Natural killer cell treated with Interleukin-12 subunit alpha and Interleukin-12 subunit beta and Interleukin-15 and Interleukin-18, amount 100 ng/mL, for 72 hours (primary cell): ENCODE measurements at regions not wholly inside any gene's neighbourhood (a gene's known extent, or its start where the extent isn't known, plus 50 kb on each side); places are given as distances from the start of the nearest gene placed in this dataset.

Experiments used
- ATAC-seq, 2 donors: fragments of 150-1000 bp; cut with Tn5 transposase in 1 of 2; sonication (Bioruptor Pico), chemical (Tn5 transposase) in 1 of 2; 2 replicates each; pipeline ENCODE4 v1.10.0; 2021
- DNase-seq: peaks from one replicate; pipeline ENCODE4 v3.0.0; 2022; ENCODE audit warnings: low spot score
- H3K27ac Mint-ChIP-seq, 2 donors: 1 replicate in 1 of 2; 2 replicates in 1 of 2; pipeline ENCODE4 v1.8.0; 2022; ENCODE audit warnings: mixed read lengths in 2 of 2, mild to moderate bottlenecking in 1 of 2, moderate library complexity in 1 of 2
- H3K27me3 Mint-ChIP-seq, 2 donors: 1 replicate in 1 of 2; 2 replicates in 1 of 2; pipeline ENCODE4 v1.8.0; 2022; ENCODE audit warnings: mixed read lengths in 2 of 2
- H3K36me3 Mint-ChIP-seq: one replicate; pipeline ENCODE4 v1.8.0; 2022; ENCODE audit warnings: mixed read lengths
- H3K4me1 Mint-ChIP-seq, 2 donors: 1 replicate in 1 of 2; 2 replicates in 1 of 2; pipeline ENCODE4 v1.8.0; 2022; ENCODE audit warnings: low read depth in 2 of 2, mixed read lengths in 2 of 2, mild to moderate bottlenecking in 1 of 2
- H3K4me3 Mint-ChIP-seq: one replicate; pipeline ENCODE4 v1.8.0; 2022; ENCODE audit warnings: mixed read lengths
- H3K9me3 Mint-ChIP-seq: 2 replicates; pipeline ENCODE4 v1.8.0; 2022; ENCODE audit warnings: mixed read lengths

- Mint-ChIP-seq H3K4me1 (peaks cover 51 to 55% of the 10 kb centered on the region in 2 donors), H3K27me3 (peaks cover 28 to 30% of the 10 kb centered on the region in 2 donors), H3K36me3 (peaks cover 9% of the 10 kb centered on the region), H3K4me3 (peak overlapping the region; percentile 65), H3K27ac (peak overlapping the region; percentile 94 to 98), H3K9me3 (no peaks in the 10 kb centered on the region)
- DNase-seq (no peak), ATAC-seq (peak in 1 of 2 donors; percentile 13)
These were observed 472.7 kb downstream of the PTPRU start for GRCh38 chr1:29708796-29709703.

- Mint-ChIP-seq H3K27me3 (peaks cover 29 to 31% of the 10 kb centered on the region in 2 donors), H3K4me3 (peak overlapping the region; percentile 65), H3K36me3 (peaks cover 4% of the 10 kb centered on the region), H3K4me1 (peaks cover 45 to 49% of the 10 kb centered on the region in 2 donors), H3K9me3 (no peaks in the 10 kb centered on the region), H3K27ac (peak overlapping the region; percentile 94 to 98)
- DNase-seq (no peak), ATAC-seq (no peak)
These were observed 472.1 kb downstream of the PTPRU start for GRCh38 chr1:29708381-29708780.

DNA sequence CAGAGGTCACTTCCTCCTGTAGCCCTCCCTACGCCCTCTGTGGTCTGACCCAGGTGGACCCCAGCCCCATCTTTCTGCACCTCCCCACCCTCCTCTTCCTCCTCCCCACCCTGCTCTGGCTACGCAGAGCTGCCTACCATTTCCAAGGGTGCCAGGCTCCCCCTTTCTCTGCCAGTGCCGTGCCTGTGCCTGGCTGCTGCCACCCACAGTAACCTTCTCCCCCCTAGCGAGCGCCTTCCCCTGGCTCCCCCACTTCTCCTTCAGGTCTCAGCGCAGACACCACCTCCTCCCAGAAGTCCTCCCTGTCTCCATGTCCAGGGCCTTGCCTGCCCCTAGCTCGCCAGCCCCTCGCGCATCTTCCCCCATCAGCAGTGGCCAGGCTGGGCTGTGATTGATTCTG is 471.5 kb downstream of the PTPRU start:
- no peaks in the 10 kb centered on the region for H3K9me3 Mint-ChIP-seq
- DNase-seq, result no peak
- peaks cover 4% of the 10 kb centered on the region for H3K36me3 Mint-ChIP-seq
- H3K4me3 Mint-ChIP-seq, result no peak overlapping the region
- peaks cover 39 to 45% of the 10 kb centered on the region in 2 donors for H3K4me1 Mint-ChIP-seq
- no peak for ATAC-seq
- peak overlapping the region; percentile 94 to 98 for H3K27ac Mint-ChIP-seq
- peaks cover 29% of the 10 kb centered on the region in 2 donors for H3K27me3 Mint-ChIP-seq

- Mint-ChIP-seq H3K9me3 (no peaks in the 10 kb centered on the region), H3K27ac (peak overlapping the region in 1 of 2 donors; percentile 33), H3K4me1 (peaks cover 30 to 36% of the 10 kb centered on the region in 2 donors), H3K36me3 (no peaks in the 10 kb centered on the region), H3K27me3 (peaks cover 27 to 29% of the 10 kb centered on the region in 2 donors), H3K4me3 (no peak overlapping the region)
- peak; percentile 79 to 88 for ATAC-seq
- peak; percentile 75 for DNase-seq
These were observed 470.6 kb downstream of the PTPRU start for GRCh38 chr1:29706936-29707335.

- Mint-ChIP-seq H3K4me1 (peaks cover 15 to 18% of the 10 kb centered on the region in 2 donors), H3K36me3 (no peaks in the 10 kb centered on the region), H3K9me3 (no peaks in the 10 kb centered on the region), H3K27ac (peak overlapping the region in 1 of 2 donors; percentile 42), H3K4me3 (no peak overlapping the region), H3K27me3 (peaks cover 29 to 32% of the 10 kb centered on the region in 2 donors)
- no peak for DNase-seq
- ATAC-seq, result no peak
These were observed 468.1 kb downstream of the PTPRU start for GRCh38 chr1:29704430-29704829.

DNA sequence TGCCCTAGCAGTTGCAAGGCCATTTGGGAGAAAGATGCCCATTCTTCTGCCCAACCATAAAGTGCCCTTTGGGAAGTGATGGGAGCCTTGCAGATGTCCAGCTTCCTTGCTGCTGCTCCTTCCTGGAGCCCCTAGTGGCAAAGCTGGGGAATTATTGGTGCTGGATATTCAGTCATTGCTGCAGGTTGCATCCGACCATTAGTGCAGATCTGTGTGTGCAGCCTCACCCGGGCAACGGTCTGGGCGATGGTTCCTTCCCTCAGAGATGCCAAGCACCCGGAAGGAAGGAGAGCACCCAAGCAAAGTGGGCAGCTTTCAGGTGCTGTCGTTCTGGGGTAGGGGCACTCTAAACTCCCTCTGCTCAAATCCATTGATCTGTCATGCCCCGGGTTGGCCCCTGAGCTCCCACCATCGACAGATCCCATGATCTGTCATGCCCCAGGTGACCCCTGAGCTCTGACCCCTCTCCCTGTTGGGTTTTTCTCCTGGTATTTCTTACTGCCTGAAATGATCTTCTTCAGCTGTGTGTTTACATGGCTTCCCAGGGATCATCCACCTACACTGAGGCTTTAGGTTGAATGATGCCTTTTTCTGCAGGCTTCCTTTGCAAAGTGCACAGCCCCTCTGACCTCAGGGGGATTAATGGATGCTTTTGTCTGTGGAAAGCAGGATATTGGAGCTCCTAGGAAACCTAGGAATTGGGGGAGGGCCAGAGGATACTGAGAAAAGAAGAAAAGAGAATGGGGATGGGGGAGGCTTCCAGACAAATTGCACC is 467.5 kb downstream of the PTPRU start:
- Mint-ChIP-seq H3K9me3 (no peaks in the 10 kb centered on the region), H3K36me3 (no peaks in the 10 kb centered on the region), H3K4me1 (peaks cover 10 to 13% of the 10 kb centered on the region in 2 donors), H3K27me3 (peaks cover 29 to 37% of the 10 kb centered on the region in 2 donors), H3K4me3 (no peak overlapping the region), H3K27ac (no peak overlapping the region)
- ATAC-seq (no peak), DNase-seq (no peak)

DNA sequence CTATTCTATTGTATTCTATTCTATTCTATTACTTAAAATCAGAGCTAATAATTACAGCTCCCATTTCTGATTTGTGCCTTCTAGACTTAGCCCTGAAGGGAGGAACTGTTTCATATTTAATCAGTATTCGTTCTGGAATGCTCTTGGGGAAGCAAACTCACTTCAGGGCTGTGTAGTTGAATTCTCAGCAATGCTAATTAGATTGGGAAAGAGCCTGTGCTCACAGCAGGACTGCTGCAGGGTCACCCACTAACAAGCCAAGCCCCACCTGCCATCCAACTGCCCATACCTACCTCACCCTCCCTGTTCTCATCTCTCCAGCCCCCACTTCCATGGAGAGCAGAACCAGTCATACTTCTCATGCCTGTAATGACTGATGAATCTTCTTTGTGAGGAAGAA is 464.2 kb downstream of the PTPRU start:
- no peak for ATAC-seq
- H3K36me3 Mint-ChIP-seq, result no peaks in the 10 kb centered on the region
- no peak overlapping the region for H3K4me3 Mint-ChIP-seq
- H3K27me3 Mint-ChIP-seq, result peaks cover 21 to 32% of the 10 kb centered on the region in 2 donors
- H3K9me3 Mint-ChIP-seq, result no peaks in the 10 kb centered on the region
- no peak for DNase-seq
- peak overlapping the region in 1 of 2 donors; percentile 34 for H3K27ac Mint-ChIP-seq
- H3K4me1 Mint-ChIP-seq, result no peaks in the 10 kb centered on the region

DNA sequence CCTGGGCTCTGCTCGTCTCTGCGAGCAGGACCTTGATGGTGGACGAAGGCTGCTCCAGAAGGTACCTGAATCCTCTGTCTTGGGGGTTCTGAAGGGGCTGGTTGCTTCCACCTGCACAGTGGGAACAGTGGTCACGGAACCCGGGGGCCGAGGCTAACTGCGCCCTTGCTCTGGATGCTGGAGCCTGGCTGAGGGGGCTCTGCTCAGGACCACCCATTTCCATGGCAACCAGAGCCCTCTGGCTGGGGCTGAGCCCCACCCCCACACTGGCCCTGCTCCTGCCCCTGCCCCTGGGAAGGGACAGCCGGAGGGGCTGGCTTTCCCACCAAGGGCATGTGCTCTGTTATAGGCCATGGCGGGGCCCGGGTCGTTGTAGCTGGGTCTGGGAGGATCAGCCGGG is 462.3 kb downstream of the PTPRU start:
- H3K36me3 Mint-ChIP-seq, result no peaks in the 10 kb centered on the region
- DNase-seq (peak; percentile 49), ATAC-seq (no peak)
- H3K27me3 Mint-ChIP-seq, result peaks cover 13 to 18% of the 10 kb centered on the region in 2 donors
- no peak overlapping the region for H3K4me3 Mint-ChIP-seq
- H3K4me1 Mint-ChIP-seq, result no peaks in the 10 kb centered on the region
- H3K9me3 Mint-ChIP-seq, result no peaks in the 10 kb centered on the region
- H3K27ac Mint-ChIP-seq, result no peak overlapping the region

GRCh38 chr1:29698033-29698432 is 461.7 kb downstream of the PTPRU start:
- Mint-ChIP-seq H3K4me1 (no peaks in the 10 kb centered on the region), H3K36me3 (no peaks in the 10 kb centered on the region), H3K27me3 (peaks cover 13 to 23% of the 10 kb centered on the region in 2 donors), H3K9me3 (no peaks in the 10 kb centered on the region), H3K27ac (no peak overlapping the region), H3K4me3 (no peak overlapping the region)
- ATAC-seq (peak in 1 of 2 donors; percentile 7), DNase-seq (peak; percentile 56)

GRCh38 chr1:29697391-29697780 is 461.1 kb downstream of the PTPRU start:
- H3K27me3 Mint-ChIP-seq, result peaks cover 10 to 27% of the 10 kb centered on the region in 2 donors
- DNase-seq (peak; percentile 40), ATAC-seq (no peak)
- H3K27ac Mint-ChIP-seq, result peak overlapping the region in 1 of 2 donors; percentile 36
- H3K4me1 Mint-ChIP-seq, result no peaks in the 10 kb centered on the region
- H3K9me3 Mint-ChIP-seq, result no peaks in the 10 kb centered on the region
- no peak overlapping the region for H3K4me3 Mint-ChIP-seq
- H3K36me3 Mint-ChIP-seq, result no peaks in the 10 kb centered on the region

DNA sequence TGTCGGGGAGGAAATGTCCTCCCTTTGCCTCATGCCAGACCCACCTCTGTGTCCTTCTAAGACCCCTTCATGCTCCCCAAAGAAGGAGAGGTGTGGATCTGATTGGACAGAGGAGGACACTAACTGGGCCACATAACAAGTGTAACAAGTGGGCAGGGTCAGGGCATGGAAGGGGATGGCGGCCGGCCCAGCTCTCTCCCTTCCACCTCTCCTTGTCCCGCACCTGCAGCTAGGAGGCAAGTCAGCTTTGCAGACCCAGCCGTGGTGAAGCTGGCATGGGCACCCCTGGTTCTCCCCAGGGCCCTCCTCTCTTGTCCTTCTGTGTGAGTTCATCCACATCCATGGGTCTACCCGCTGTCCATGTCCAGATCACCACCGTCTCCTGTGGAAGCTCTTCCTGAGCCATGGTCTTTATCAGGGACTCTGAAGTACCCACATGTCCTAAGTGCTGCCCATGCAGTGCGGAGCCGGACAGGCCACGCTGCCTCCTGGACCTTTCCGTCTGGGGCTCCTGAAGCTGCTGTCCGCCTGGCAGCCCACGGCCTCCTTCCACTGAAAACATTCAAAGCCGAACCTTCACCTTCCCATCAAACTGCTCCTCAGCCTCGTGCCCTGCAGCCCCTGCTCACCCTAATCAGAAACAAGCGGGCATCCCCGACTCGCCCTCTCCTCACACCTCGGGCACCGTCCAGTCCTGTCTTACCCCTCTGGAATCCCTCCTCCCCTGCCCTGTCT is 460.5 kb downstream of the PTPRU start:
- DNase-seq (peak; percentile 45), ATAC-seq (peak in 1 of 2 donors; percentile 25)
- Mint-ChIP-seq H3K9me3 (no peaks in the 10 kb centered on the region), H3K27ac (peak overlapping the region in 1 of 2 donors; percentile 36), H3K36me3 (no peaks in the 10 kb centered on the region), H3K4me3 (no peak overlapping the region), H3K4me1 (no peaks in the 10 kb centered on the region), H3K27me3 (peaks cover 12 to 29% of the 10 kb centered on the region in 2 donors)

DNA sequence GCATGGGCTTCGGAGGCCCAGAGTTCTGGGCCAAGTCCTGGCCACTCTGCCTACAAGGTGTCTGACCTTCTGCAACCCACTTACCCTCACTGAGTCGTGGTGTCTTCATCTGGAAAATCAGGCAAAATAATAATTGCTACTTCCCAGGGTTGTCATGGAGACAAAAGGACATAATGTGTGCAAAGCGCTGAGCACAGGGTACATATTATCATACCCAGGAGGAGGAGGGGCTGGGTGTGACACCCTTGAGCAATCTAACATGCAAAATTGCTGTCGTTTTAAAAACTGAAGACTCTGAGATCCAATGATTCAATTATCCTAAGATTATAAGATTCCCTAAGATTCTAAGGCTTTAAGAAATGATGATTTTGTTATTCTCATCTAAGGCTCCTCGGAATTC is 459.5 kb downstream of the PTPRU start:
- H3K27ac Mint-ChIP-seq, result no peak overlapping the region
- no peaks in the 10 kb centered on the region for H3K36me3 Mint-ChIP-seq
- H3K4me1 Mint-ChIP-seq, result no peaks in the 10 kb centered on the region
- H3K4me3 Mint-ChIP-seq, result no peak overlapping the region
- H3K27me3 Mint-ChIP-seq, result peaks cover 12 to 37% of the 10 kb centered on the region in 2 donors
- no peak for DNase-seq
- no peaks in the 10 kb centered on the region for H3K9me3 Mint-ChIP-seq
- ATAC-seq, result no peak

GRCh38 chr1:29695036-29695435 is 458.7 kb downstream of the PTPRU start:
- Mint-ChIP-seq H3K4me3 (no peak overlapping the region), H3K9me3 (no peaks in the 10 kb centered on the region), H3K4me1 (no peaks in the 10 kb centered on the region), H3K27ac (no peak overlapping the region), H3K36me3 (no peaks in the 10 kb centered on the region), H3K27me3 (peaks cover 17 to 43% of the 10 kb centered on the region in 2 donors)
- DNase-seq, result no peak
- no peak for ATAC-seq
